ENCODE measurements at regions not wholly inside any gene's neighbourhood (a gene's known extent, or its start where the extent isn't known, plus 50 kb on each side); places are given as distances from the start of the nearest gene placed in this dataset.
A peak's percentile ranks its signal among the peaks of the same experiment; 100 is the strongest.

GRCh38 chr13:88074794-88075510, 403.8 kb downstream of the SLITRK5 start:
- TF ChIP-seq, protein P1, sequence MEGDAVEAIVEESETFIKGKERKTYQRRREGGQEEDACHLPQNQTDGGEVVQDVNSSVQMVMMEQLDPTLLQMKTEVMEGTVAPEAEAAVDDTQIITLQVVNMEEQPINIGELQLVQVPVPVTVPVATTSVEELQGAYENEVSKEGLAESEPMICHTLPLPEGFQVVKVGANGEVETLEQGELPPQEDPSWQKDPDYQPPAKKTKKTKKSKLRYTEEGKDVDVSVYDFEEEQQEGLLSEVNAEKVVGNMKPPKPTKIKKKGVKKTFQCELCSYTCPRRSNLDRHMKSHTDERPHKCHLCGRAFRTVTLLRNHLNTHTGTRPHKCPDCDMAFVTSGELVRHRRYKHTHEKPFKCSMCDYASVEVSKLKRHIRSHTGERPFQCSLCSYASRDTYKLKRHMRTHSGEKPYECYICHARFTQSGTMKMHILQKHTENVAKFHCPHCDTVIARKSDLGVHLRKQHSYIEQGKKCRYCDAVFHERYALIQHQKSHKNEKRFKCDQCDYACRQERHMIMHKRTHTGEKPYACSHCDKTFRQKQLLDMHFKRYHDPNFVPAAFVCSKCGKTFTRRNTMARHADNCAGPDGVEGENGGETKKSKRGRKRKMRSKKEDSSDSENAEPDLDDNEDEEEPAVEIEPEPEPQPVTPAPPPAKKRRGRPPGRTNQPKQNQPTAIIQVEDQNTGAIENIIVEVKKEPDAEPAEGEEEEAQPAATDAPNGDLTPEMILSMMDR (IDR thresholded peaks at IDR 0.05; ENCODE audit: insufficient read depth, low read length), result no peak
- no peak for TF ChIP-seq GABPA (IDR thresholded peaks at IDR 0.05; ENCODE audit: low read depth)
- peak in 1 of 2 experiments; percentile 67 for DNase-seq (ENCODE audit: low read depth in 1 of 2, low spot score in 1 of 2)

DNA sequence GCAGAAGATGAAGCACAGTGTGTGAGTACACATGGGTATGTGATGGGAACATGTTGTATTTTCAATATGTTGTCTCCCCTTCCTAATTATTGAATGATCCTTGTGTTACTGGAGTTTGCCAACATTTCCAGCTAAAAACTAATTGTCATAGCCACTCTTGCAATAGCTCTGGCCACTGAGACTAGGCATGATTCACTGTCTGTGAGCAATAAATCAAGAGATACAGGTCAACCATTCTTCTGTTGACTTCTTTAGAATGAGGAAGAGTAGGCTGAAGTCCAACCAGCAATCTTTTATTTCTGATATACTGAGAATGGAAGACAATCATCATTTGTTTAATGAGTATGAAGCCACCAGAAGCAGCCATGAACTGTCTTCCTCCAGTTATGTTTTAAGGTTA, 413.9 kb downstream of the SLITRK5 start:
- TF ChIP-seq SPI1 (IDR thresholded peaks at IDR 0.05; ENCODE audit: borderline replicate concordance, low read depth) (no peak), POLR2AphosphoS5 (IDR thresholded peaks at IDR 0.05; ENCODE audit: low read depth) (no peak)
- TF ChIP-seq, protein P2, sequence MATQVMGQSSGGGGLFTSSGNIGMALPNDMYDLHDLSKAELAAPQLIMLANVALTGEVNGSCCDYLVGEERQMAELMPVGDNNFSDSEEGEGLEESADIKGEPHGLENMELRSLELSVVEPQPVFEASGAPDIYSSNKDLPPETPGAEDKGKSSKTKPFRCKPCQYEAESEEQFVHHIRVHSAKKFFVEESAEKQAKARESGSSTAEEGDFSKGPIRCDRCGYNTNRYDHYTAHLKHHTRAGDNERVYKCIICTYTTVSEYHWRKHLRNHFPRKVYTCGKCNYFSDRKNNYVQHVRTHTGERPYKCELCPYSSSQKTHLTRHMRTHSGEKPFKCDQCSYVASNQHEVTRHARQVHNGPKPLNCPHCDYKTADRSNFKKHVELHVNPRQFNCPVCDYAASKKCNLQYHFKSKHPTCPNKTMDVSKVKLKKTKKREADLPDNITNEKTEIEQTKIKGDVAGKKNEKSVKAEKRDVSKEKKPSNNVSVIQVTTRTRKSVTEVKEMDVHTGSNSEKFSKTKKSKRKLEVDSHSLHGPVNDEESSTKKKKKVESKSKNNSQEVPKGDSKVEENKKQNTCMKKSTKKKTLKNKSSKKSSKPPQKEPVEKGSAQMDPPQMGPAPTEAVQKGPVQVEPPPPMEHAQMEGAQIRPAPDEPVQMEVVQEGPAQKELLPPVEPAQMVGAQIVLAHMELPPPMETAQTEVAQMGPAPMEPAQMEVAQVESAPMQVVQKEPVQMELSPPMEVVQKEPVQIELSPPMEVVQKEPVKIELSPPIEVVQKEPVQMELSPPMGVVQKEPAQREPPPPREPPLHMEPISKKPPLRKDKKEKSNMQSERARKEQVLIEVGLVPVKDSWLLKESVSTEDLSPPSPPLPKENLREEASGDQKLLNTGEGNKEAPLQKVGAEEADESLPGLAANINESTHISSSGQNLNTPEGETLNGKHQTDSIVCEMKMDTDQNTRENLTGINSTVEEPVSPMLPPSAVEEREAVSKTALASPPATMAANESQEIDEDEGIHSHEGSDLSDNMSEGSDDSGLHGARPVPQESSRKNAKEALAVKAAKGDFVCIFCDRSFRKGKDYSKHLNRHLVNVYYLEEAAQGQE (IDR thresholded peaks at IDR 0.05; ENCODE audit: insufficient replicate concordance, low read depth), result no peak
- TF ChIP-seq, protein P1 (IDR thresholded peaks at IDR 0.05; ENCODE audit: insufficient read depth, low read length), result no peak
- DNase-seq (ENCODE audit: low read depth in 1 of 2, low spot score in 1 of 2), result no peak
- Histone ChIP-seq H3K27me3 (ENCODE audit: insufficient read depth, poor library complexity, severe bottlenecking) (no peaks in the 10 kb centered on the region), H3K27ac (replicated peaks) (no peak overlapping the region), H3K4me3 (replicated peaks; ENCODE audit: insufficient read depth, low read length) (no peak overlapping the region)

More at GRCh38 chr13:88074794-88075510, 403.8 kb downstream of the SLITRK5 start:
- Histone ChIP-seq H3K27me3 (ENCODE audit: insufficient read depth, poor library complexity, severe bottlenecking) (no peaks in the 10 kb centered on the region), H3K4me3 (replicated peaks; ENCODE audit: insufficient read depth, low read length) (no peak overlapping the region), H3K27ac (replicated peaks) (no peak overlapping the region)

DNA sequence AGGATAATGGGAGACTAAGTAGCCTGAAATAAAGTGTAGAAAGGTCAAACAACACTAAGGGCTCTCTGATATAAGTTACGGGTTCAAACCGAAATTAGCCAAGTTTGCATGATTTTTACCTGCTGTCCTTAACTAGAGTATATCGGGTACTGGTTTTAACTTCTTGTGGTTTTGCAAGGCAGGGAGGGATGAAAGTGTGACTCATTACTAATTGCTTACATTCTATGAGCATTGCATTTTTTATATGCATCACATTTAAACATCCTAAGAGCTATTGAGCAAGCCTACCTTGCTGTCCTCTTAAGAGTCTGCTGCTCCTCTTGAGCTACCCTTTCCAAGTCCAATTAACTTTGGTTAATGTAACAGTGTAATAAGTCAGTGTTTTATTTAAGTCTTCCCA, 415.4 kb downstream of the SLITRK5 start:
- TF ChIP-seq POLR2AphosphoS5 (IDR thresholded peaks at IDR 0.05; ENCODE audit: low read depth) (no peak), GABPA (IDR thresholded peaks at IDR 0.05; ENCODE audit: low read depth) (no peak)
- TF ChIP-seq, protein P1 (IDR thresholded peaks at IDR 0.05; ENCODE audit: insufficient read depth, low read length), result no peak
- Histone ChIP-seq H3K4me3 (replicated peaks; ENCODE audit: insufficient read depth, low read length) (no peak overlapping the region), H3K27me3 (ENCODE audit: insufficient read depth, poor library complexity, severe bottlenecking) (no peaks in the 10 kb centered on the region), H3K27ac (replicated peaks) (no peak overlapping the region)
- DNase-seq (ENCODE audit: low read depth in 1 of 2, low spot score in 1 of 2), result no peak

- no peak overlapping the region for H3K4me3 ChIP-seq (replicated peaks; ENCODE audit: insufficient read depth, low read length)
- H3K27ac ChIP-seq (replicated peaks), result no peak overlapping the region
- H3K27me3 ChIP-seq (ENCODE audit: insufficient read depth, poor library complexity, severe bottlenecking), result no peaks in the 10 kb centered on the region
- TF ChIP-seq SPI1 (IDR thresholded peaks at IDR 0.05; ENCODE audit: borderline replicate concordance, low read depth), result peak; percentile 82
- TF ChIP-seq, protein P1 (IDR thresholded peaks at IDR 0.05; ENCODE audit: insufficient read depth, low read length), result no peak
- no peak for DNase-seq (ENCODE audit: low read depth in 1 of 2, low spot score in 1 of 2)
Observed at GRCh38 chr13:88097541-88097940, 426.4 kb downstream of the SLITRK5 start.
